Left hindlimb (tissue), 1 donor: ENCODE measurements at regions not wholly inside any gene's neighbourhood (a gene's known extent, or its start where the extent isn't known, plus 50 kb on each side); places are given as distances from the start of the nearest gene placed in this dataset.

Experiments used
- DNase-seq: peaks from one replicate; pipeline ENCODE4 v3.0.0-alpha.2; 2018

- no peak for DNase-seq
Observed at GRCh38 chr2:120853306-120854013, 117.8 kb downstream of the GLI2 start.

GRCh38 chr2:120854014-120854620 is 118.4 kb downstream of the GLI2 start:
- no peak for DNase-seq

GRCh38 chr2:120854766-120855530 is 119.3 kb downstream of the GLI2 start:
- no peak for DNase-seq

- DNase-seq, result no peak
Observed at GRCh38 chr2:120855855-120856405, 120.3 kb downstream of the GLI2 start.

GRCh38 chr2:120856421-120856862 is 120.8 kb downstream of the GLI2 start:
- no peak for DNase-seq

- no peak for DNase-seq
Observed at GRCh38 chr2:120857422-120857821, 121.8 kb downstream of the GLI2 start.

- no peak for DNase-seq
Observed at GRCh38 chr2:120857931-120858330, 122.3 kb downstream of the GLI2 start.

- no peak for DNase-seq
Observed at GRCh38 chr2:120858361-120859106, 122.9 kb downstream of the GLI2 start.

GRCh38 chr2:120859128-120859527 is 123.5 kb downstream of the GLI2 start:
- no peak for DNase-seq

- DNase-seq, result peak; percentile 11
Observed at GRCh38 chr2:120859814-120860578, 124.3 kb downstream of the GLI2 start.

- DNase-seq, result no peak
Observed at GRCh38 chr2:120860579-120860922, 124.9 kb downstream of the GLI2 start.

- peak; percentile 26 for DNase-seq
Observed at GRCh38 chr2:120861191-120861575, 125.5 kb downstream of the GLI2 start.

- peak; percentile 23 for DNase-seq
Observed at GRCh38 chr2:120861576-120862191, 126.0 kb downstream of the GLI2 start.

- DNase-seq, result peak; percentile 12
Observed at GRCh38 chr2:120862201-120863060, 126.8 kb downstream of the GLI2 start.

GRCh38 chr2:120863146-120863545 is 127.5 kb downstream of the GLI2 start:
- DNase-seq, result peak; percentile 6

GRCh38 chr2:120863661-120864320 is 128.1 kb downstream of the GLI2 start:
- peak; percentile 28 for DNase-seq

- peak; percentile 27 for DNase-seq
Observed at GRCh38 chr2:120864981-120865380, 129.3 kb downstream of the GLI2 start.

- DNase-seq, result peak; percentile 9
Observed at GRCh38 chr2:120865656-120866055, 130.0 kb downstream of the GLI2 start.

- no peak for DNase-seq
Observed at GRCh38 chr2:120866071-120866470, 130.4 kb downstream of the GLI2 start.
